Astrocyte of the spinal cord (primary cell): ENCODE measurements at regions not wholly inside any gene's neighbourhood (a gene's known extent, or its start where the extent isn't known, plus 50 kb on each side); places are given as distances from the start of the nearest gene placed in this dataset.

Experiments
- DNase-seq: peaks from one replicate; pipeline ENCODE4 v3.0.0; 2011; ENCODE audit warnings: low read depth, low spot score
- H3K4me3 ChIP-seq: 2 replicates; pipeline ENCODE4 v1.5.1; 2011; ENCODE audit warnings: low read depth, mild to moderate bottlenecking, low read length, moderate library complexity
- in situ Hi-C: cut with HindIII; loops from 2 replicates; pipeline ENCODE4 v1.10.0; 2017; ENCODE audit warnings: low sequenced_read_pairs
- TF ChIP-seq, protein P1 (sequence below): IDR thresholded peaks from 2 replicates; pipeline ENCODE4 v1.5.1; 2012; ENCODE audit warnings: low read depth, mild to moderate bottlenecking, low read length, inconsistent platforms

DNA sequence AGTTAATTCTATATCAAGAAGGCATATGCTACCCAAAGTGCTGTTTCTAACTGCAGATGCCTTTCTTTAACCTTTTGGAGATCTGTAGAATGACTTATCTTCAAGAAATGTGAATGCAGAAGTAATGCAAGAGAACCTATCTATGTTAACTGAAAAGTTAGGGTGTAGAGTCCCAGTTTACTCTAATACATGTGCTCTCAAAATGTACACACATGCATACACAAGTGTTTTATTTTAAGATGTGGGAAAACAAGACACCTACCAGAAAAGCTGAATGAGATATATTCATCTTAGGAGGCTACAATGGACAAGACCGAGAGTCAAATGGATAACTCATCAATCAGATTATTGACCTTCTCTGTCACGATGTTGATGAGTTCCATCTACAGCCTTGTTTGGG, 80.9 kb downstream of the CDCA7 start:
- TF ChIP-seq, protein P1, sequence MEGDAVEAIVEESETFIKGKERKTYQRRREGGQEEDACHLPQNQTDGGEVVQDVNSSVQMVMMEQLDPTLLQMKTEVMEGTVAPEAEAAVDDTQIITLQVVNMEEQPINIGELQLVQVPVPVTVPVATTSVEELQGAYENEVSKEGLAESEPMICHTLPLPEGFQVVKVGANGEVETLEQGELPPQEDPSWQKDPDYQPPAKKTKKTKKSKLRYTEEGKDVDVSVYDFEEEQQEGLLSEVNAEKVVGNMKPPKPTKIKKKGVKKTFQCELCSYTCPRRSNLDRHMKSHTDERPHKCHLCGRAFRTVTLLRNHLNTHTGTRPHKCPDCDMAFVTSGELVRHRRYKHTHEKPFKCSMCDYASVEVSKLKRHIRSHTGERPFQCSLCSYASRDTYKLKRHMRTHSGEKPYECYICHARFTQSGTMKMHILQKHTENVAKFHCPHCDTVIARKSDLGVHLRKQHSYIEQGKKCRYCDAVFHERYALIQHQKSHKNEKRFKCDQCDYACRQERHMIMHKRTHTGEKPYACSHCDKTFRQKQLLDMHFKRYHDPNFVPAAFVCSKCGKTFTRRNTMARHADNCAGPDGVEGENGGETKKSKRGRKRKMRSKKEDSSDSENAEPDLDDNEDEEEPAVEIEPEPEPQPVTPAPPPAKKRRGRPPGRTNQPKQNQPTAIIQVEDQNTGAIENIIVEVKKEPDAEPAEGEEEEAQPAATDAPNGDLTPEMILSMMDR, result no peak
- no peak overlapping the region for H3K4me3 ChIP-seq
- DNase-seq, result no peak
- in situ Hi-C loops, result no loop called here

- no peak overlapping the region for H3K4me3 ChIP-seq
- TF ChIP-seq, protein P1, result no peak
- in situ Hi-C loops, result no loop called here
- no peak for DNase-seq
Observed at GRCh38 chr2:173436088-173436487, 81.4 kb downstream of the CDCA7 start.

GRCh38 chr2:173441222-173441621, 86.5 kb downstream of the CDCA7 start:
- TF ChIP-seq, protein P1, result no peak
- in situ Hi-C loops, result no loop called here
- H3K4me3 ChIP-seq, result no peak overlapping the region
- no peak for DNase-seq

GRCh38 chr2:173442542-173442941, 87.9 kb downstream of the CDCA7 start:
- TF ChIP-seq, protein P1, result no peak
- no peak overlapping the region for H3K4me3 ChIP-seq
- in situ Hi-C loops, result no loop called here
- no peak for DNase-seq

DNA sequence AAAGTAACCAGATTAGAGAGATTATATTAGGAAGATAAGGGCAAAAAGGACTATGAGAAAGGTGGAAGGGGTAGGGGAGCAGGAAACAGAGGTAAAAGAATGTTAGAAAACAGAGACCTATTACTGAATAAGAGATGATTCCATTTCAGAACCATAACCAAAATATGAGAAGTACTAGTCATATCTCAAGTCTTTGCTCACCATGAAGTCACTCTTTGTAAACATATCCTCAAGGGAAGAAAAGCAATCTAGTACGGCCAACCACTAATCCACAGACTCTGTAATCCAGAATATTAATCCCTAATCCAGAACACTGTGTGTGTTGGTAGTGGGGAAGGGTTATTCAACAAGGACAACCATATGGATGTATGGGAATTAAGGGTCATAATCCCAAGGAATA, 92.0 kb downstream of the CDCA7 start:
- no peak overlapping the region for H3K4me3 ChIP-seq
- in situ Hi-C loops, result no loop called here
- no peak for DNase-seq
- TF ChIP-seq, protein P1, result no peak

- peak overlapping the region; percentile 24 for H3K4me3 ChIP-seq
- DNase-seq, result peak; percentile 72
- in situ Hi-C loops, result no loop called here
- TF ChIP-seq, protein P1, result peak; percentile 88
Observed at GRCh38 chr2:173448938-173449471, 94.3 kb downstream of the CDCA7 start.

- no peak overlapping the region for H3K4me3 ChIP-seq
- TF ChIP-seq, protein P1, result no peak
- in situ Hi-C loops, result no loop called here
- DNase-seq, result no peak
Observed at GRCh38 chr2:173451118-173451517, 96.4 kb downstream of the CDCA7 start.
